H1 (cell line): ENCODE measurements at regions not wholly inside any gene's neighbourhood (a gene's known extent, or its start where the extent isn't known, plus 50 kb on each side); places are given as distances from the start of the nearest gene placed in this dataset.

Experiments used
- CTCF ChIA-PET: fragments of 300-600 bp; sonication (Branson Sonifier 250); formaldehyde crosslinking; loops from one replicate; lab custom pipeline; 2021; ENCODE audit not compliant: partially characterized antibody; lab: Charles Lee
- POLR2A ChIA-PET: fragments of 300-600 bp; sonication (Branson Sonifier 250); formaldehyde crosslinking; loops from one replicate; lab custom pipeline; 2021; ENCODE audit warnings: inconsistent platforms; ENCODE audit not compliant: partially characterized antibody; lab: Charles Lee
- DNase-seq, 2 experiments: peaks; one replicate each; pipeline versions ENCODE4 v3.0.0 to v3.0.0-alpha.2; 2010 to 2022; ENCODE audit warnings: low spot score in 2 of 2, low read depth in 1 of 2, mixed read lengths in 1 of 2
- FAIRE-seq: peaks from 2 replicates; lab custom pipeline; 2011; peaks lifted over from hg19 to GRCh38; lab: Jason Lieb, UNC
- H2AFZ ChIP-seq: 2 replicates; pipeline ENCODE4 v1.8.1; 2012; ENCODE audit warnings: low read length, inconsistent platforms
- H2AK5ac ChIP-seq: 2 replicates; pipeline ENCODE4 v1.6.1; 2013; ENCODE audit warnings: low read depth, low read length
- H2BK120ac ChIP-seq: replicated peaks from 2 replicates; pipeline ENCODE3; 2013; ENCODE audit warnings: low read depth, low read length, inconsistent platforms
- H2BK12ac ChIP-seq: 2 replicates; pipeline ENCODE4 v1.6.1; 2013; ENCODE audit warnings: low read depth, low read length
- H2BK15ac ChIP-seq: 2 replicates; pipeline ENCODE4 v1.6.1; 2013; ENCODE audit warnings: low read length
- H2BK20ac ChIP-seq: 2 replicates; pipeline ENCODE4 v1.6.1; 2013; ENCODE audit warnings: low read length
- H2BK5ac ChIP-seq: 2 replicates; pipeline ENCODE4 v1.6.1; 2013; ENCODE audit warnings: low read depth, low read length
- H3K14ac ChIP-seq: 2 replicates; pipeline ENCODE4 v1.6.1; 2013; ENCODE audit warnings: inconsistent platforms; ENCODE audit not compliant: insufficient read length
- H3K18ac ChIP-seq: 2 replicates; pipeline ENCODE4 v1.6.1; 2013; ENCODE audit warnings: low read length; ENCODE audit errors: extremely low read depth
- H3K23ac ChIP-seq: 2 replicates; pipeline ENCODE4 v1.6.1; 2013; ENCODE audit warnings: inconsistent platforms; ENCODE audit not compliant: insufficient read length
- H3K23me2 ChIP-seq: 2 replicates; pipeline ENCODE4 v1.6.1; 2013; ENCODE audit warnings: low read depth, low read length
- H3K27ac ChIP-seq: 2 replicates; pipeline ENCODE4 v1.6.1; 2011; ENCODE audit warnings: low read depth, low read length, inconsistent platforms
- H3K27me3 ChIP-seq, 4 experiments: replicated peaks in 1 of 4; 1 replicate in 1 of 4; 2 replicates in 3 of 4; pipeline versions ENCODE4 v1.6.1 to v1.8.1; 2011 to 2013; ENCODE audit warnings: low read length in 3 of 4, mild to moderate bottlenecking in 3 of 4, inconsistent platforms in 2 of 4, mixed read lengths in 2 of 4, moderate library complexity in 1 of 4; ENCODE audit not compliant: control insufficient read depth in 3 of 4, insufficient read depth in 3 of 4; ENCODE audit errors: extremely low read depth in 1 of 4
- H3K36me3 ChIP-seq, 4 experiments: 2 replicates each; pipeline versions ENCODE4 v1.6.1 to v1.8.1; 2011 to 2013; ENCODE audit warnings: mild to moderate bottlenecking in 4 of 4, low read length in 3 of 4, moderate library complexity in 2 of 4, control low read depth in 1 of 4, inconsistent platforms in 1 of 4; ENCODE audit not compliant: insufficient read depth in 4 of 4, control insufficient read depth in 2 of 4
- H3K4ac ChIP-seq: replicated peaks from 2 replicates; pipeline ENCODE3; 2013; ENCODE audit warnings: low read length, low read depth, mixed read lengths, inconsistent platforms; ENCODE audit not compliant: insufficient read length
- H3K4me1 ChIP-seq, 4 experiments: replicated peaks in 1 of 4; 1 replicate in 1 of 4; 2 replicates in 3 of 4; pipeline versions ENCODE4 v1.6.1 to v1.8.1; 2011 to 2013; ENCODE audit warnings: low read length in 3 of 4, inconsistent platforms in 2 of 4, mixed read lengths in 1 of 4; ENCODE audit not compliant: insufficient read depth in 4 of 4, control insufficient read depth in 3 of 4
- H3K4me2 ChIP-seq, 2 experiments: 2 replicates each; pipeline versions ENCODE4 v1.6.1 to v1.8.1; 2011 to 2013; ENCODE audit warnings: low read depth in 2 of 2, low read length in 2 of 2, control low read depth in 1 of 2, inconsistent platforms in 1 of 2, mild to moderate bottlenecking in 1 of 2; ENCODE audit not compliant: insufficient read depth in 1 of 2
- H3K4me3 ChIP-seq, 4 experiments: fragments of 200-600, 300-600 bp in 1 of 4; sonication (generic), shearing (Covaris generic), sonication (Bioruptor Twin) in 1 of 4; 2 replicates each; pipeline versions ENCODE4 v1.5.1 to v1.8.1; 2011 to 2016; ENCODE audit warnings: low read length in 4 of 4, low read depth in 3 of 4, control low read depth in 2 of 4, inconsistent platforms in 2 of 4, mild to moderate bottlenecking in 2 of 4, mixed read lengths in 1 of 4, moderate library complexity in 1 of 4; ENCODE audit not compliant: insufficient read depth in 2 of 4; ENCODE audit errors: extremely low read depth in 1 of 4
- H3K56ac ChIP-seq: replicated peaks from 2 replicates; pipeline ENCODE3; 2013; ENCODE audit warnings: low read depth, mild to moderate bottlenecking, mixed read lengths, low read length, inconsistent platforms; ENCODE audit not compliant: insufficient read length
- H3K79me1 ChIP-seq: 2 replicates; pipeline ENCODE4 v1.6.1; 2013; ENCODE audit warnings: low read depth, low read length, control low read depth
- H3K79me2 ChIP-seq, 2 experiments: 2 replicates each; pipeline versions ENCODE4 v1.6.1 to v1.8.1; 2012 to 2013; ENCODE audit warnings: low read length in 2 of 2, mild to moderate bottlenecking in 2 of 2, inconsistent platforms in 1 of 2; ENCODE audit not compliant: insufficient read depth in 2 of 2, control insufficient read depth in 1 of 2
- H3K9ac ChIP-seq, 4 experiments: replicated peaks in 1 of 4; 1 replicate in 1 of 4; 2 replicates in 3 of 4; pipeline versions ENCODE4 v1.6.1 to v1.8.1; 2011 to 2013; ENCODE audit warnings: low read depth in 3 of 4, low read length in 3 of 4, control low read depth in 2 of 4, mild to moderate bottlenecking in 2 of 4, moderate library complexity in 2 of 4, inconsistent platforms in 1 of 4; ENCODE audit errors: extremely low read depth in 1 of 4
- H3K9me3 ChIP-seq, 2 experiments: 2 replicates each; pipeline versions ENCODE4 v1.6.1 to v1.8.1; 2012 to 2013; ENCODE audit warnings: mild to moderate bottlenecking in 2 of 2, moderate library complexity in 2 of 2, control low read depth in 1 of 2, inconsistent platforms in 1 of 2, low read depth in 1 of 2, low read length in 1 of 2, mixed read lengths in 1 of 2; ENCODE audit not compliant: insufficient read depth in 2 of 2
- H4K20me1 ChIP-seq, 2 experiments: replicated peaks in 1 of 2; 2 replicates each; pipeline versions ENCODE3 to v1.8.1; 2011 to 2013; ENCODE audit warnings: inconsistent platforms in 2 of 2, low read length in 2 of 2, mild to moderate bottlenecking in 1 of 2; ENCODE audit not compliant: insufficient read depth in 2 of 2, control insufficient read depth in 1 of 2
- H4K5ac ChIP-seq: 2 replicates; pipeline ENCODE4 v1.6.1; 2013; ENCODE audit warnings: low read length, low read depth, mixed read lengths, inconsistent platforms; ENCODE audit not compliant: insufficient read length
- H4K8ac ChIP-seq: 2 replicates; pipeline ENCODE4 v1.8.0; 2013; ENCODE audit warnings: mild to moderate bottlenecking, moderate library complexity, low read length, inconsistent platforms; ENCODE audit not compliant: insufficient read depth; ENCODE audit errors: extremely low read depth
- H4K91ac ChIP-seq: replicated peaks from 2 replicates; pipeline ENCODE3; 2013; ENCODE audit warnings: low read length, mixed read lengths, inconsistent platforms; ENCODE audit not compliant: insufficient read length
- CTBP2 ChIP-seq: IDR thresholded peaks from 2 replicates; pipeline ENCODE4 v1.7.0; 2011; ENCODE audit warnings: borderline replicate concordance, mild to moderate bottlenecking, moderate library complexity, mixed read lengths, low read length; ENCODE audit not compliant: insufficient read depth, insufficient read length
- HDAC2 ChIP-seq, 2 experiments: fragments of 300-600 bp in 1 of 2; sonication (generic) in 1 of 2; IDR thresholded peaks; 2 replicates each; pipeline ENCODE4 v1.6.1; 2011 to 2012; ENCODE audit warnings: low read depth in 2 of 2, low read length in 2 of 2, mild to moderate bottlenecking in 2 of 2, moderate library complexity in 2 of 2, borderline replicate concordance in 1 of 2, inconsistent platforms in 1 of 2
- JUN ChIP-seq: IDR thresholded peaks from 2 replicates; pipeline ENCODE4 v1.6.1; 2011; ENCODE audit warnings: low read depth, mild to moderate bottlenecking, improper control_type of control experiment, low read length
- POU5F1 ChIP-seq: IDR thresholded peaks from 2 replicates; pipeline ENCODE4 v1.6.1; 2011; ENCODE audit warnings: low read depth, mild to moderate bottlenecking, low read length, moderate library complexity
- TAF1 ChIP-seq: IDR thresholded peaks from 2 replicates; pipeline ENCODE4 v1.6.1; 2011; ENCODE audit warnings: mild to moderate bottlenecking, low read depth, low read length
- TAF7 ChIP-seq: optimal IDR thresholded peaks from 2 replicates; pipeline ENCODE3; 2011; ENCODE audit warnings: low read depth, mild to moderate bottlenecking, inconsistent platforms, low read length, moderate library complexity, borderline replicate concordance
- ZNF274 ChIP-seq: IDR thresholded peaks from 2 replicates; pipeline ENCODE4 v1.7.0; 2012; ENCODE audit warnings: low read length, borderline replicate concordance; ENCODE audit errors: extremely low read depth
- WGBS, 2 experiments: shearing (Covaris generic) in 1 of 2; methylation state at CpG; one replicate each; pipeline versions ENCODE4 v1.1.6 to v1.1.7; 2013 to 2015; ENCODE audit warnings: low lambda C conversion rate in 2 of 2, mixed read lengths in 2 of 2, inconsistent platforms in 1 of 2, low coverage in 1 of 2, missing lambda C conversion rate in 1 of 2; ENCODE audit not compliant: insufficient replicate concordance in 2 of 2, insufficient coverage in 1 of 2, insufficient read length in 1 of 2; ENCODE audit errors: extremely low coverage in 1 of 2, missing lambda C conversion rate in 1 of 2; 5-methylcytosine and 5-hydroxymethylcytosine counted together

DNA sequence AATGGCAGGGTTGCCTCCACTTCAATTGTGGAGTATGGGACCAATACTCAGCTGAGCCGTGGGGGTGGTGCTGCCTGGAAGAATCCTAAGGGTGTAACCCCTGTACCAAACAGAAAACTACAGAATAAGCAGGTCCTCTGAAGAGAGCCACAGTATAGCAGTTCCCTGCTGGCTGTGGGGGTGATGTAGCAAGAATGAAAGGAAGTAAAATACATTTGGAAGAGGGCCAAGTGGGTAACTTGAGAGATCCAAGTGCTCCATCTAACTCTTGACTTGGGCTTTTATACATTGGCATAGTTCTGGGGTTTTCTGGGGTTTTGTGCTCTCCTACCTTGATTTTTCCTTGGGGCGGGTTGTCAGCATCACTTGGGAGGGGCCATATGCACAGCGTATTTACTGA is 341.4 kb downstream of the OTOL1 start:
- WGBS, 2 experiments = 91% methylated on average over 3 of the region's 3 CpGs; no CpG with 5 or more reads in 1 of the 2 experiments

More for the DNA sequence above, 341.4 kb downstream of the OTOL1 start:
- no peak overlapping the region for H4K8ac ChIP-seq
- no peak overlapping the region for H2AFZ ChIP-seq
- no peak overlapping the region for H3K27ac ChIP-seq
- H3K56ac ChIP-seq = no peak overlapping the region
- H2AK5ac ChIP-seq = no peak overlapping the region
- no peak overlapping the region for H3K18ac ChIP-seq
- H3K79me2 ChIP-seq = no peaks in the 10 kb centered on the region
- H2BK12ac ChIP-seq = no peak overlapping the region
- H2BK5ac ChIP-seq = no peak overlapping the region
- CTCF ChIA-PET = interaction anchor here (1.4 to 1.7 kb wide), 3 partner anchors 12 to 16 kb away, joined by 5 to 7 read pairs (median 5); no protein-coding TSS in a partner anchor
- no peak overlapping the region for H3K4ac ChIP-seq
- no peak for DNase-seq
- no peaks in the 10 kb centered on the region for H3K23me2 ChIP-seq
- no peaks in the 10 kb centered on the region for H3K27me3 ChIP-seq
- H3K14ac ChIP-seq = no peak overlapping the region
- H2BK120ac ChIP-seq = no peak overlapping the region
- POLR2A ChIA-PET = no interaction called here
- no peaks in the 10 kb centered on the region for H3K4me1 ChIP-seq
- H3K4me2 ChIP-seq = no peak overlapping the region
- no peak overlapping the region for H3K23ac ChIP-seq
- FAIRE-seq = no peak
- H2BK20ac ChIP-seq = no peak overlapping the region
- no peak overlapping the region for H3K4me3 ChIP-seq
- no peaks in the 10 kb centered on the region for H3K79me1 ChIP-seq
- H4K5ac ChIP-seq = no peak overlapping the region
- H2BK15ac ChIP-seq = no peak overlapping the region
- no peaks in the 10 kb centered on the region for H3K36me3 ChIP-seq
- no peak overlapping the region for H3K9ac ChIP-seq
- H3K9me3 ChIP-seq = no peaks in the 10 kb centered on the region
- no peak overlapping the region for H4K91ac ChIP-seq
- TF ChIP-seq HDAC2 (IDR thresholded peaks at IDR 0.05; ENCODE audit: borderline replicate concordance in 1 of 2, low read depth in 2 of 2, low read length in 2 of 2) (no peak), CTBP2 (no peak), POU5F1 (no peak), TAF7 (no peak), JUN (no peak), ZNF274 (no peak), TAF1 (no peak)
- H4K20me1 ChIP-seq = no peaks in the 10 kb centered on the region
